ENCODE measurements at regions not wholly inside any gene's neighbourhood (a gene's known extent, or its start where the extent isn't known, plus 50 kb on each side); places are given as distances from the start of the nearest gene placed in this dataset.

DNA sequence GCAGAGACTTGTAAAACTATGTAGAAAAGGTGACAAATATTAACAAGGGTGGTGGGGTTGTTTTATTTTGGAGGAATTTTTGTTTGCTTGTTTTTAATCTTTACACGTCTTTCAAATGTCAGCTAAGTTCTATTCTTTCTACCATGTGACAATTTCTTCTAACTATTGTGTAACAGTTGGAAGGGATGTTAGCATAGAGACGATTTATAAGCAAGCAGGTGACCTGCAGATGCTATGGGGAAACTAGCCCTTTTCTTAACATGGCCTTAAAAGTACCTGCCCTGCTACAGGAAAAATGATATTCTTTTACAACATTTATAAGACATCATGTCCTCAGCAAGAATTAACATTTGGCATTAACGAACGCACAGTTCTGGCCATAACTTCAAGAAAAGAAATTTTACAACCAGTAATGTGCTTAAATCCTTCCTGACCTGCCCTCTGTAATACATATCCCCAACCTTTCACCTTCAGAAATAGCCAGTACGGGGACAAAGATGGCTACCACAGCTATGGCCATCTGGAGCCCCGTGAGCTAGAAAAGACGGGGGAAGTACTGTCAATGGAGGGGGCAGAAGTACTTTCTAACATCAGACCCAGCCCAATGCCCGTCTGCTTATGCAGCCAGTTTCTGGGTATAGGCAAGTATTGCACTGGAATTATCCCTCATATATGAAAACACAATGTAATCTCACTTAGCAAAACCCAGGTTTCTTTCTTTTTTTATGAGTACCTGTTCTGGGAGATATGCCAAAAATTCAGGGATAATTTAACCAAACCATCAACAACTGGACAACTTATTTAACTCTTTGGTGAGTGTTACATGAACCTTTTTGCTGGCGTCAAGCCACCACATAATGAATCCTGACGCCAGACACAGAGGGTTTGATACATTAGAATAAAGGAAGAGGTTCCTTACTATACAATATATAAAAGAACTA lies 67.7 kb upstream of the NR2F2 start (continued):
- TF ChIP-seq, protein P1, sequence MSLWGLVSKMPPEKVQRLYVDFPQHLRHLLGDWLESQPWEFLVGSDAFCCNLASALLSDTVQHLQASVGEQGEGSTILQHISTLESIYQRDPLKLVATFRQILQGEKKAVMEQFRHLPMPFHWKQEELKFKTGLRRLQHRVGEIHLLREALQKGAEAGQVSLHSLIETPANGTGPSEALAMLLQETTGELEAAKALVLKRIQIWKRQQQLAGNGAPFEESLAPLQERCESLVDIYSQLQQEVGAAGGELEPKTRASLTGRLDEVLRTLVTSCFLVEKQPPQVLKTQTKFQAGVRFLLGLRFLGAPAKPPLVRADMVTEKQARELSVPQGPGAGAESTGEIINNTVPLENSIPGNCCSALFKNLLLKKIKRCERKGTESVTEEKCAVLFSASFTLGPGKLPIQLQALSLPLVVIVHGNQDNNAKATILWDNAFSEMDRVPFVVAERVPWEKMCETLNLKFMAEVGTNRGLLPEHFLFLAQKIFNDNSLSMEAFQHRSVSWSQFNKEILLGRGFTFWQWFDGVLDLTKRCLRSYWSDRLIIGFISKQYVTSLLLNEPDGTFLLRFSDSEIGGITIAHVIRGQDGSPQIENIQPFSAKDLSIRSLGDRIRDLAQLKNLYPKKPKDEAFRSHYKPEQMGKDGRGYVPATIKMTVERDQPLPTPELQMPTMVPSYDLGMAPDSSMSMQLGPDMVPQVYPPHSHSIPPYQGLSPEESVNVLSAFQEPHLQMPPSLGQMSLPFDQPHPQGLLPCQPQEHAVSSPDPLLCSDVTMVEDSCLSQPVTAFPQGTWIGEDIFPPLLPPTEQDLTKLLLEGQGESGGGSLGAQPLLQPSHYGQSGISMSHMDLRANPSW (CRISPR knock-in tag; conservative IDR thresholded peaks at IDR 0.05; ENCODE audit: low read depth), result no peak
- no peak for TF ChIP-seq SP1 (CRISPR knock-in tag; conservative IDR thresholded peaks at IDR 0.05)
- TF ChIP-seq, protein P2, sequence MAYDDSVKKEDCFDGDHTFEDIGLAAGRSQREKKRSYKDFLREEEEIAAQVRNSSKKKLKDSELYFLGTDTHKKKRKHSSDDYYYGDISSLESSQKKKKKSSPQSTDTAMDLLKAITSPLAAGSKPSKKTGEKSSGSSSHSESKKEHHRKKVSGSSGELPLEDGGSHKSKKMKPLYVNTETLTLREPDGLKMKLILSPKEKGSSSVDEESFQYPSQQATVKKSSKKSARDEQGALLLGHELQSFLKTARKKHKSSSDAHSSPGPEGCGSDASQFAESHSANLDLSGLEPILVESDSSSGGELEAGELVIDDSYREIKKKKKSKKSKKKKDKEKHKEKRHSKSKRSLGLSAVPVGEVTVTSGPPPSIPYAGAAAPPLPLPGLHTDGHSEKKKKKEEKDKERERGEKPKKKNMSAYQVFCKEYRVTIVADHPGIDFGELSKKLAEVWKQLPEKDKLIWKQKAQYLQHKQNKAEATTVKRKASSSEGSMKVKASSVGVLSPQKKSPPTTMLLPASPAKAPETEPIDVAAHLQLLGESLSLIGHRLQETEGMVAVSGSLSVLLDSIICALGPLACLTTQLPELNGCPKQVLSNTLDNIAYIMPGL (CRISPR knock-in tag; IDR thresholded peaks at IDR 0.05), result no peak

DNA sequence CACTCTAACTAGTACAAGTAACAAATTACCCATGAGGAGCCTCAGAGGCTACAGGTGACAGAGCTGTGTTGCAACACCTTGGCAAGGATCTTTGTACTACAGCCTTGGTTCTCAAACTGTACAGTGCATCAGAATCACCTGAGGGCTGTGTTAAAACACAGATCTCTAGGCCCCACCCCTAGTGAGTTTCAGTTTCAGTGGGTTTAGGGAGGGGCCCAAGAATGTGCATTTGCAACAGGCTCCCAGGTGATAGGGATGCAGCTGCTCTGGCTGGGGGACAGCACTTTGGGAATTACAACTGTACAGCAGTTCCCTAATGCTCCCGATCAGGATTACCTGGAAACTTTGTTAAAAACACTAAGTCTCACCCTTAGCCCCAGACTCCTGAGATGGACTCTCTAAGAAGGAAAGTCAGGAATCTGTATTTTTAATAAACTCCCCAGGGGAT lies 66.1 kb upstream of the NR2F2 start:
- Mint-ChIP-seq H3K36me3 (no peaks in the 10 kb centered on the region), H3K4me1 (peaks cover 41% of the 10 kb centered on the region), H3K27me3 (ENCODE audit: low read depth) (no peaks in the 10 kb centered on the region; the same call in 1 of the 2 replicates), H3K4me3 (no peak overlapping the region), H3K9me3 (no peaks in the 10 kb centered on the region), H3K27ac (no peak overlapping the region)
- ATAC-seq, result no peak
- DNase-seq (ENCODE audit: low spot score), result no peak
- ChIA-PET CTCF (no interaction called here), POLR2A (no interaction called here)
- TF ChIP-seq JUN (CRISPR knock-in tag; IDR thresholded peaks at IDR 0.05) (no peak), PRRX2 (CRISPR knock-in tag; IDR thresholded peaks at IDR 0.05) (no peak), ZNF219 (CRISPR knock-in tag; IDR thresholded peaks at IDR 0.05; ENCODE audit: borderline replicate concordance) (no peak)

DNA sequence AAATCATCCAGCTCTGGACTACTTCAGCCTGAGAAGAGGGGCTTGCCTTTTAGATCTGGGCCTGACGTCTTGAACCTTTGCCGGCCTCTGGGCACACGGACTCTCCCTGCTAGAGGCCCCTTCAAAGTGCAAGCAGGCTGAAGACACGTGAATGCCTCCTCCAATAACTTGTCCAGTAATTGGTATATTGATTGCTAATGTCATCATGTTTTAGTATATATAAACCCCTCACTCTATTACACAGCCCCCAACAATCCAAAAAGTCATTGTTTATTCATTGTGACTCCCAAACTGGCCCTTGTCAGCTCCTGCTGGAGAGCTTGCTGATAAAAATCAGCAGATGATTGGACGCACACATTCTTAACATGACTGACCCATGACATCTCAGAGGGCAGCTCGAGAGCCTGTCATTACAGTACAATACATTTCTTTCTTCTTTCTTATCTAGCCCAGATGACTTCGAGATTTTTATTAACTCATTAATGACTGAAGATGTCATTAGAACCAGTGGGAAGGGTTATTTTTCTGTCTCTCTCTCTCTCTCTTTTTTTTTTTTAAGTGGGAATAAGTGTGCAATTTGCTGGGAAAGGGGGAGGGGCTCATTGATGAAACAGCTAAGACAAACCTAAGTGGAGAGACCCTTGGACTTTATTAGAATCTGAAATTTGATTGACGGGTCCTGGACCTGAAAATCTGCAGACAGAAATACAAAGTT lies 65.5 kb upstream of the NR2F2 start:
- Mint-ChIP-seq H3K27ac (no peak overlapping the region), H3K27me3 (ENCODE audit: low read depth) (no peaks in the 10 kb centered on the region; the same call in 1 of the 2 replicates), H3K9me3 (no peaks in the 10 kb centered on the region), H3K4me3 (no peak overlapping the region), H3K4me1 (peaks cover 42% of the 10 kb centered on the region), H3K36me3 (no peaks in the 10 kb centered on the region)
- CTCF ChIA-PET, result no interaction called here
- no peak for DNase-seq (ENCODE audit: low spot score)
- TF ChIP-seq HMGA2 (CRISPR knock-in tag; IDR thresholded peaks at IDR 0.05), result no peak
- 0 out of 2 replicates have a peak, but pooled peaks have one; percentile 21 for TF ChIP-seq GABPB1 (CRISPR knock-in tag; IDR thresholded peaks at IDR 0.05)
- POLR2A ChIA-PET, result no interaction called here
- no peak for ATAC-seq

DNA sequence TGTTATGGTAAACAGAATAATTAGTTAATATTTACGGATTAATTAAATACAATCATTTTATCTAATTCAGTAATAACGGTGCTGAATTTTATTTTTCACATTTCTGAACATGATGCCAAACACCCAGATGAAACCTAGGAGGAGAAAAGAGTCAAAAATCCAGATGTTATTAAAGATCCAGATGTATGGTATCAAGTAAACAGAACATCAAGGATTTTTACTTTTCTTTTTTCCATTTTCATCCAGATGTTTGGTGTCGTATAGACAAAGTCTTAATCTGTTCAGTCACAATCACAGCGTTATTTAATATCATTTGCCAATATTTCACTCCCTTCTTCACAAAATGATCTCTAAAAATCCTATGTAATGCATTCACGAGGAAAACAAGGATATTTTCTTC lies 64.0 kb upstream of the NR2F2 start:
- Mint-ChIP-seq H3K27ac (no peak overlapping the region), H3K27me3 (ENCODE audit: low read depth) (no peaks in the 10 kb centered on the region; the same call in 1 of the 2 replicates), H3K4me1 (peaks cover 33% of the 10 kb centered on the region), H3K36me3 (no peaks in the 10 kb centered on the region), H3K4me3 (no peak overlapping the region), H3K9me3 (no peaks in the 10 kb centered on the region)
- ChIA-PET POLR2A (no interaction called here), CTCF (no interaction called here)
- ATAC-seq (no peak), DNase-seq (ENCODE audit: low spot score) (no peak)
- TF ChIP-seq ZNF138 (CRISPR knock-in tag; conservative IDR thresholded peaks at IDR 0.05) (no peak), NFE2L1 (CRISPR knock-in tag; IDR thresholded peaks at IDR 0.05) (no peak), RELA (CRISPR knock-in tag; IDR thresholded peaks at IDR 0.05; ENCODE audit: borderline replicate concordance) (no peak), SOX15 (CRISPR knock-in tag; IDR thresholded peaks at IDR 0.05) (no peak), ZNF416 (CRISPR knock-in tag; IDR thresholded peaks at IDR 0.05) (no peak), OVOL2 (CRISPR knock-in tag; IDR thresholded peaks at IDR 0.05; ENCODE audit: borderline replicate concordance) (no peak), ETV6 (CRISPR knock-in tag; IDR thresholded peaks at IDR 0.05) (no peak), ZNF121 (CRISPR knock-in tag; IDR thresholded peaks at IDR 0.05) (no peak), NFYB (CRISPR knock-in tag; conservative IDR thresholded peaks at IDR 0.05; ENCODE audit: low read depth) (no peak), ZNF671 (CRISPR knock-in tag; IDR thresholded peaks at IDR 0.05) (no peak), FOXK1 (CRISPR knock-in tag; IDR thresholded peaks at IDR 0.05) (no peak), KAT7 (CRISPR knock-in tag; IDR thresholded peaks at IDR 0.05; ENCODE audit: borderline replicate concordance) (no peak), TP53 (CRISPR knock-in tag; IDR thresholded peaks at IDR 0.05) (no peak), ZNF219 (CRISPR knock-in tag; IDR thresholded peaks at IDR 0.05; ENCODE audit: borderline replicate concordance) (no peak)
- TF ChIP-seq, protein P3, sequence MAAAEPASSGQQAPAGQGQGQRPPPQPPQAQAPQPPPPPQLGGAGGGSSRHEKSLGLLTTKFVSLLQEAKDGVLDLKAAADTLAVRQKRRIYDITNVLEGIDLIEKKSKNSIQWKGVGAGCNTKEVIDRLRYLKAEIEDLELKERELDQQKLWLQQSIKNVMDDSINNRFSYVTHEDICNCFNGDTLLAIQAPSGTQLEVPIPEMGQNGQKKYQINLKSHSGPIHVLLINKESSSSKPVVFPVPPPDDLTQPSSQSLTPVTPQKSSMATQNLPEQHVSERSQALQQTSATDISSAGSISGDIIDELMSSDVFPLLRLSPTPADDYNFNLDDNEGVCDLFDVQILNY (CRISPR knock-in tag; IDR thresholded peaks at IDR 0.05), result no peak
- TF ChIP-seq, protein P4, sequence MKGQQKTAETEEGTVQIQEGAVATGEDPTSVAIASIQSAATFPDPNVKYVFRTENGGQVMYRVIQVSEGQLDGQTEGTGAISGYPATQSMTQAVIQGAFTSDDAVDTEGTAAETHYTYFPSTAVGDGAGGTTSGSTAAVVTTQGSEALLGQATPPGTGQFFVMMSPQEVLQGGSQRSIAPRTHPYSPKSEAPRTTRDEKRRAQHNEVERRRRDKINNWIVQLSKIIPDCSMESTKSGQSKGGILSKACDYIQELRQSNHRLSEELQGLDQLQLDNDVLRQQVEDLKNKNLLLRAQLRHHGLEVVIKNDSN (CRISPR knock-in tag; IDR thresholded peaks at IDR 0.05), result no peak
